Tibial nerve (tissue), 4 donors: ENCODE measurements at regions not wholly inside any gene's neighbourhood (a gene's known extent, or its start where the extent isn't known, plus 50 kb on each side); places are given as distances from the start of the nearest gene placed in this dataset.

Source experiments
- DNase-seq, 2 donors: peaks; one replicate each; pipeline ENCODE4 v3.0.0-alpha.2; 2019; ENCODE audit warnings: low spot score in 2 of 2
- H3K27ac ChIP-seq, 4 donors: fragments of 200-600 bp; sonication (generic) in 3 of 4; one replicate each; pipeline ENCODE4 v1.5.1; 2017 to 2019; ENCODE audit warnings: mild to moderate bottlenecking in 1 of 4
- H3K27me3 ChIP-seq, 2 donors: fragments of 200-600 bp; sonication (generic) in 1 of 2; one replicate each; pipeline versions ENCODE4 v1.5.1 to v1.6.0; 2017 to 2019
- H3K36me3 ChIP-seq, 3 donors: fragments of 200-600 bp; sonication (generic); one replicate each; pipeline ENCODE4 v1.5.1; 2018 to 2019
- H3K4me1 ChIP-seq, 4 donors: fragments of 200-600 bp; sonication (generic) in 3 of 4; one replicate each; pipeline ENCODE4 v1.5.1; 2017 to 2019
- H3K4me3 ChIP-seq, 4 donors: fragments of 200-600 bp; sonication (generic) in 3 of 4; one replicate each; pipeline ENCODE4 v1.5.1; 2017 to 2019; ENCODE audit warnings: mild to moderate bottlenecking in 1 of 4, moderate library complexity in 1 of 4
- H3K9me3 ChIP-seq, 4 donors: fragments of 200-600 bp; sonication (generic) in 3 of 4; one replicate each; pipeline ENCODE4 v1.5.1; 2017 to 2019
- CTCF ChIP-seq, 5 experiments: fragments of 200-600 bp in 3 of 5; fragments of 450-650 bp in 2 of 5; sonication (generic) in 3 of 5; IDR thresholded peaks; one replicate each; pipeline ENCODE4 v1.5.1; 2016 to 2019; ENCODE audit warnings: antibody characterized with exemption in 5 of 5, mild to moderate bottlenecking in 3 of 5, moderate library complexity in 2 of 5
- EP300 ChIP-seq, 2 donors: sonication (generic); formaldehyde crosslinking; IDR thresholded peaks; one replicate each; pipeline ENCODE4 v1.6.1; 2017; ENCODE audit warnings: antibody characterized with exemption in 2 of 2, mild to moderate bottlenecking in 1 of 2
- POLR2A ChIP-seq, 2 donors: fragments of 450-650 bp; IDR thresholded peaks; one replicate each; pipeline ENCODE4 v1.6.1; 2017; ENCODE audit warnings: antibody characterized with exemption in 2 of 2, mild to moderate bottlenecking in 2 of 2, moderate library complexity in 2 of 2
- WGBS, 2 donors: methylation state at CpG; one replicate each; pipeline ENCODE4 v1.1.5; 2018; 5-methylcytosine and 5-hydroxymethylcytosine counted together

DNA sequence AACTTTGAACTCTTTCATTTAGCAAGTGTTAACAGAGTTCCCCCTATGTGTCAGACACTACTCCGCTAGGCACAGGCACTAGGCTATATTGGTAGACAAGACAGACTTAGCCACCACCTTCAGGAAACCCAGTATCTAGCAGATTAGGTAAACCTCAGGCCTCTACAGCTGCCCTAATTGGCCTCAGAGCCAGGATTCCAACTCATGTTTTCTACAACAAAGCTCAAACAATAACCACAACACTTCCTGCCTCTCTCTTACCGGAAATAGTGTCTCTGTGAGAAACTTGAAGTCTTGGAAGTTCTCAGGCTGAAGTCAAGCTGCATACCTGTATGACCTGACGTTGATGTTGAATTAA, 116.6 kb upstream of the SLC44A1 start:
- no peak overlapping the region for H3K4me3 ChIP-seq
- no peaks in the 10 kb centered on the region for H3K36me3 ChIP-seq
- peaks cover 0 to 7% (median 0%) of the 10 kb centered on the region in 4 donors for H3K4me1 ChIP-seq
- DNase-seq = no peak
- no peaks in the 10 kb centered on the region for H3K9me3 ChIP-seq
- H3K27ac ChIP-seq = no peak overlapping the region
- 53 to 79% methylated on average over 3 of the region's 3 CpGs for WGBS, 2 donors
- no peaks in the 10 kb centered on the region for H3K27me3 ChIP-seq
- no peak for TF ChIP-seq POLR2A (IDR thresholded peaks at IDR 0.05)
- no peak for TF ChIP-seq EP300 (IDR thresholded peaks at IDR 0.05)
- TF ChIP-seq CTCF (IDR thresholded peaks at IDR 0.05) = no peak

DNA sequence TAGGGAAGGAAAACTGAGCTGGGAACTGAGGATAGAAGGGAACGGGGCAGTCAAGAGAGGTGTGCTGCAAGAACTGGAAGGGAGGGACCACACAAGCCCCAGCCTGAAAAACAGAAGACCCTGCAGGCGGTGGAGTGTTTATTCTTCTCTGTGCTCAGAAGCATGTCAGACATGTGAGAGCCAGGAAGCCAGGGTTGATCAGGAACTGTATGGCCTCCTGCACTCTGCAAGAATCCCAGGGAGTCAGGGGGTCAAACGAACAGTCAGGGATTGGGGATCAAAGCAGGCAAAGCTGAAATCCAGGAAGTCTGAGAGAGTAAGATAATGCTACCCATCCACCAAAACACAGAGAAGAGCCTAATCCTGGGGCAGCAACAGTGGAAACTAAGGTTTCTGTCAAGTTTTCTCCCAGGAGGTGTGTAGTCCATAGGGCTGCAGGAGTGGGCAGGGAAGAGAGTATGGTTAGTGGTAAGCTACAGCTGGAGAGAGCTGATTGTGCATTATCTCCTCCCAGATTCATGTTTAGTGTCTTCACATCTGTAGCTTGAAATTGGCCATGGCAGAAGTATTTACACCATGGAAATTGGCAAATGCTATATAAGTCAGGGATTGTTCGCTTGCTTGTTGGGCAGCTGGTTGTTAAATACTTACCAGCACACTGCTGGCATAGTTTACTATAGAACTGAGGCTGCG, 115.4 kb upstream of the SLC44A1 start:
- DNase-seq = no peak
- 81 to 87% methylated on average over 5 of the region's 5 CpGs for WGBS, 2 donors
- TF ChIP-seq EP300 (IDR thresholded peaks at IDR 0.05) = no peak
- TF ChIP-seq CTCF (IDR thresholded peaks at IDR 0.05) = no peak
- TF ChIP-seq POLR2A (IDR thresholded peaks at IDR 0.05) = no peak
- no peak overlapping the region for H3K27ac ChIP-seq
- no peaks in the 10 kb centered on the region for H3K36me3 ChIP-seq
- H3K4me1 ChIP-seq = peaks cover 0 to 7% (median 0%) of the 10 kb centered on the region in 4 donors
- no peaks in the 10 kb centered on the region for H3K9me3 ChIP-seq
- no peak overlapping the region for H3K4me3 ChIP-seq
- no peaks in the 10 kb centered on the region for H3K27me3 ChIP-seq

DNA sequence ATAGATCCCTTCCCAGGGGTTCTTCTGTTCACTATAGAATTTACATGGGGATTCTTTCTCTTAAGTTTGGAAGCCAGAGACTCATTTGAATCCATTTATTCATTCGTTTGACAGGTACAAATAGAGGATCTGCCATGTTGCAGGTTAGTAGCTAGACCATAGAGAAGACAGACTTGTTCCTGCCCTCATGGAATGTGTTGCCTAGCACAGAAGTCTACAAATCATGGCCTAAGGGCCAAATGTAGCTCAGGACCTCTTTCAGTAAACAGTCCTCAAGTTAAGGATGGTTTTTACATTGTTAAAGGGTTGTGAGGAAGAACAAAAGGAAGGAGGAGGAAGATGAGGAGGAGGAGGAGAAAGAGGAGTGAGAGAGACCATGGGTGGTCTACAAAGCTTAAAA, 114.7 kb upstream of the SLC44A1 start:
- DNase-seq = no peak
- peaks cover 0 to 7% (median 0%) of the 10 kb centered on the region in 4 donors for H3K4me1 ChIP-seq
- H3K27me3 ChIP-seq = no peaks in the 10 kb centered on the region
- no peaks in the 10 kb centered on the region for H3K36me3 ChIP-seq
- no peak overlapping the region for H3K27ac ChIP-seq
- H3K9me3 ChIP-seq = no peaks in the 10 kb centered on the region
- no peak overlapping the region for H3K4me3 ChIP-seq
- TF ChIP-seq POLR2A (IDR thresholded peaks at IDR 0.05) = no peak
- no peak for TF ChIP-seq CTCF (IDR thresholded peaks at IDR 0.05)
- no peak for TF ChIP-seq EP300 (IDR thresholded peaks at IDR 0.05)
- WGBS, 2 donors = 97 to 100% methylated on average over 1 of the region's 1 CpG

DNA sequence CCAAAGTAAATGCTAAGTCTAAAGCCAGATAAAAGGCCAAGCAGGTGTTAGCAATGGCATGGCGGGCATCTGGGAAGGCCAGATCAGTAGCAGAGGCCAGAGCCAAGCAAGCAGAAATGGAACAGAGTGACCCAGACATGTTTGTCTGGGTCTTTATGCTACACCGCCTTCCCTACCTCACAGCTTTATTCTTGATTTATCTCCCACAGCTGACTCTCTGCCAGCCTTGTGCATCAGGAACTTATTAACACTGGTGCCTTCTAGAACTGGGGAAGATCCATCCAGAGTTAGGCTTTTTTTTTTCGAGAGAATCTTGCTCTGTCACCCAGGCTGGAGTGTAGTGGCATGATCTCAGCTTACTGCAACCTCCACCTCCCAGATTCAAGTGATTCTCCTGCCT, 112.5 kb upstream of the SLC44A1 start:
- Histone ChIP-seq H3K36me3 (no peaks in the 10 kb centered on the region), H3K27ac (no peak overlapping the region), H3K4me3 (no peak overlapping the region), H3K27me3 (no peaks in the 10 kb centered on the region), H3K4me1 (peaks cover 0 to 7% (median 0%) of the 10 kb centered on the region in 4 donors), H3K9me3 (no peaks in the 10 kb centered on the region)
- TF ChIP-seq POLR2A (IDR thresholded peaks at IDR 0.05) = no peak
- TF ChIP-seq EP300 (IDR thresholded peaks at IDR 0.05) = no peak
- TF ChIP-seq CTCF (IDR thresholded peaks at IDR 0.05) = no peak
- 86 to 97% methylated on average over 3 of the region's 3 CpGs for WGBS, 2 donors
- DNase-seq = no peak

GRCh38 chr9:105132606-105133005, 111.8 kb upstream of the SLC44A1 start:
- Histone ChIP-seq H3K4me1 (peaks cover 0 to 6% (median 0%) of the 10 kb centered on the region in 4 donors), H3K27me3 (no peaks in the 10 kb centered on the region), H3K9me3 (no peaks in the 10 kb centered on the region), H3K36me3 (no peaks in the 10 kb centered on the region), H3K27ac (no peak overlapping the region), H3K4me3 (no peak overlapping the region)
- TF ChIP-seq EP300 (IDR thresholded peaks at IDR 0.05) (no peak), POLR2A (IDR thresholded peaks at IDR 0.05) (no peak), CTCF (IDR thresholded peaks at IDR 0.05) (no peak)
- 65 to 71% methylated on average over 2 of the region's 2 CpGs for WGBS, 2 donors
- DNase-seq = no peak
